Thyroid gland (tissue), 4 donors: ENCODE measurements at regions not wholly inside any gene's neighbourhood (a gene's known extent, or its start where the extent isn't known, plus 50 kb on each side); places are given as distances from the start of the nearest gene placed in this dataset.
A peak's percentile ranks its signal among the peaks of the same experiment; 100 is the strongest.

ENCODE experiments used
- DNase-seq, 2 donors: peaks; one replicate each; pipeline ENCODE4 v3.0.0-alpha.2; 2019
- H3K27ac ChIP-seq, 3 donors: fragments of 200-600 bp; sonication (generic); 1 replicate in 2 of 3; 2 replicates in 1 of 3; pipeline ENCODE4 v1.5.1; 2016 to 2019; ENCODE audit warnings: mild to moderate bottlenecking in 1 of 3, moderate library complexity in 1 of 3
- H3K27me3 ChIP-seq: fragments of 200-600 bp; sonication (generic); one replicate; pipeline ENCODE4 v1.5.1; 2019
- H3K36me3 ChIP-seq, 2 donors: fragments of 200-600 bp; sonication (generic); one replicate each; pipeline ENCODE4 v1.5.1; 2016 to 2019
- H3K4me1 ChIP-seq, 2 donors: fragments of 200-600 bp; sonication (generic); one replicate each; pipeline ENCODE4 v1.5.1; 2017 to 2019
- H3K4me3 ChIP-seq, 3 donors: fragments of 200-600 bp; sonication (generic); replicated peaks in 1 of 3; 1 replicate in 2 of 3; 2 replicates in 1 of 3; pipeline ENCODE4 v1.5.1; 2016; ENCODE audit warnings: mild to moderate bottlenecking in 1 of 3
- H3K9me3 ChIP-seq: fragments of 200-600 bp; sonication (generic); one replicate; pipeline ENCODE4 v1.5.1; 2017
- POLR2A ChIP-seq, 2 donors: fragments of 450-650 bp; IDR thresholded peaks; one replicate each; pipeline ENCODE4 v1.6.1; 2017; ENCODE audit warnings: antibody characterized with exemption in 2 of 2, mild to moderate bottlenecking in 2 of 2, moderate library complexity in 1 of 2
- WGBS, 2 donors: methylation state at CpG; one replicate each; pipeline ENCODE4 v1.1.5; 2017; 5-methylcytosine and 5-hydroxymethylcytosine counted together
- intact Hi-C: fragments of 100-400 bp; cut with DNase I; formaldehyde crosslinking; loops from one replicate; pipeline ENCODE4 v1.15.1; 2023
- TF ChIP-seq, protein P1 (sequence below), 6 experiments: fragments of 200-600 bp in 3 of 6; fragments of 450-650 bp in 3 of 6; sonication (generic) in 3 of 6; IDR thresholded peaks; one replicate each; pipeline ENCODE4 v1.5.1; 2016 to 2019; ENCODE audit warnings: antibody characterized with exemption in 6 of 6, mild to moderate bottlenecking in 2 of 6, inconsistent platforms in 1 of 6, moderate library complexity in 1 of 6

DNA sequence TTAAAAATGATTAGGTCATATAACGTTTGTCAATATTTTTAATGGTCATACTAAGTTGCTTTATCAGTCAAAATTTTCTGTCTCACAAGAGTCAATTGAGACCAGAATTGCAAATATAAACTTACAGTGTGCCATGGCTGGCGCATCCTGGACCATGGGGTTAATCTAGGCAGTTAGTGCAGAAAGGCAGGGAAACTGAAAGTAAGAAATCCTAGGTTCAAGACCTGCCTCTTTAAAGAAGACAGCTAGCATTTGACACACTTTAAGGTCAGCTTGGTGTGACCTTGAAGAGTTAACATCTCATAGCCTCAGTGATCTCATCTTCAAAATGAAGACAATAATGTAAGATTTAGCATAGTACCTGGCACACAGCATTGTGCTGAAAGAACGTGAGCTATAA is 210.0 kb upstream of the DAB1 start:
- no peak for DNase-seq
- Histone ChIP-seq H3K4me3 (no peak overlapping the region), H3K27ac (no peak overlapping the region), H3K4me1 (no peaks in the 10 kb centered on the region), H3K36me3 (no peaks in the 10 kb centered on the region), H3K9me3 (no peaks in the 10 kb centered on the region), H3K27me3 (no peaks in the 10 kb centered on the region)
- intact Hi-C loops: no loop called here
- WGBS, 2 donors: 84 to 87% methylated on average over 3 of the region's 3 CpGs
- no peak for TF ChIP-seq POLR2A (IDR thresholded peaks at IDR 0.05)
- TF ChIP-seq, protein P1, sequence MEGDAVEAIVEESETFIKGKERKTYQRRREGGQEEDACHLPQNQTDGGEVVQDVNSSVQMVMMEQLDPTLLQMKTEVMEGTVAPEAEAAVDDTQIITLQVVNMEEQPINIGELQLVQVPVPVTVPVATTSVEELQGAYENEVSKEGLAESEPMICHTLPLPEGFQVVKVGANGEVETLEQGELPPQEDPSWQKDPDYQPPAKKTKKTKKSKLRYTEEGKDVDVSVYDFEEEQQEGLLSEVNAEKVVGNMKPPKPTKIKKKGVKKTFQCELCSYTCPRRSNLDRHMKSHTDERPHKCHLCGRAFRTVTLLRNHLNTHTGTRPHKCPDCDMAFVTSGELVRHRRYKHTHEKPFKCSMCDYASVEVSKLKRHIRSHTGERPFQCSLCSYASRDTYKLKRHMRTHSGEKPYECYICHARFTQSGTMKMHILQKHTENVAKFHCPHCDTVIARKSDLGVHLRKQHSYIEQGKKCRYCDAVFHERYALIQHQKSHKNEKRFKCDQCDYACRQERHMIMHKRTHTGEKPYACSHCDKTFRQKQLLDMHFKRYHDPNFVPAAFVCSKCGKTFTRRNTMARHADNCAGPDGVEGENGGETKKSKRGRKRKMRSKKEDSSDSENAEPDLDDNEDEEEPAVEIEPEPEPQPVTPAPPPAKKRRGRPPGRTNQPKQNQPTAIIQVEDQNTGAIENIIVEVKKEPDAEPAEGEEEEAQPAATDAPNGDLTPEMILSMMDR (IDR thresholded peaks at IDR 0.05): no peak

GRCh38 chr1:57633056-57633455 is 209.2 kb upstream of the DAB1 start:
- no peaks in the 10 kb centered on the region for H3K4me1 ChIP-seq
- H3K36me3 ChIP-seq: no peaks in the 10 kb centered on the region
- DNase-seq: peak; percentile 13 to 30
- intact Hi-C loops: no loop called here
- no peak for TF ChIP-seq POLR2A (IDR thresholded peaks at IDR 0.05)
- TF ChIP-seq, protein P1 (IDR thresholded peaks at IDR 0.05): no peak
- H3K27me3 ChIP-seq: no peaks in the 10 kb centered on the region
- H3K9me3 ChIP-seq: no peaks in the 10 kb centered on the region
- 8 to 18% methylated on average over 4 of the region's 4 CpGs for WGBS, 2 donors
- H3K27ac ChIP-seq: no peak overlapping the region
- H3K4me3 ChIP-seq: no peak overlapping the region

GRCh38 chr1:57632401-57632800 is 208.5 kb upstream of the DAB1 start:
- 62 to 70% methylated on average over 3 of the region's 3 CpGs for WGBS, 2 donors
- no peak for DNase-seq
- H3K27me3 ChIP-seq: no peaks in the 10 kb centered on the region
- H3K27ac ChIP-seq: no peak overlapping the region
- no peak overlapping the region for H3K4me3 ChIP-seq
- no peaks in the 10 kb centered on the region for H3K4me1 ChIP-seq
- no peaks in the 10 kb centered on the region for H3K36me3 ChIP-seq
- H3K9me3 ChIP-seq: no peaks in the 10 kb centered on the region
- intact Hi-C loops: no loop called here
- TF ChIP-seq, protein P1 (IDR thresholded peaks at IDR 0.05): no peak
- no peak for TF ChIP-seq POLR2A (IDR thresholded peaks at IDR 0.05)

- intact Hi-C loops: no loop called here
- peaks cover 0 to 8% of the 10 kb centered on the region in 2 donors for H3K4me1 ChIP-seq
- DNase-seq: no peak
- no peaks in the 10 kb centered on the region for H3K9me3 ChIP-seq
- no peaks in the 10 kb centered on the region for H3K36me3 ChIP-seq
- TF ChIP-seq, protein P1 (IDR thresholded peaks at IDR 0.05): no peak
- TF ChIP-seq POLR2A (IDR thresholded peaks at IDR 0.05): no peak
- no peaks in the 10 kb centered on the region for H3K27me3 ChIP-seq
- H3K4me3 ChIP-seq: no peak overlapping the region
- no peak overlapping the region for H3K27ac ChIP-seq
Observed at GRCh38 chr1:57627612-57628011, 203.8 kb upstream of the DAB1 start.

DNA sequence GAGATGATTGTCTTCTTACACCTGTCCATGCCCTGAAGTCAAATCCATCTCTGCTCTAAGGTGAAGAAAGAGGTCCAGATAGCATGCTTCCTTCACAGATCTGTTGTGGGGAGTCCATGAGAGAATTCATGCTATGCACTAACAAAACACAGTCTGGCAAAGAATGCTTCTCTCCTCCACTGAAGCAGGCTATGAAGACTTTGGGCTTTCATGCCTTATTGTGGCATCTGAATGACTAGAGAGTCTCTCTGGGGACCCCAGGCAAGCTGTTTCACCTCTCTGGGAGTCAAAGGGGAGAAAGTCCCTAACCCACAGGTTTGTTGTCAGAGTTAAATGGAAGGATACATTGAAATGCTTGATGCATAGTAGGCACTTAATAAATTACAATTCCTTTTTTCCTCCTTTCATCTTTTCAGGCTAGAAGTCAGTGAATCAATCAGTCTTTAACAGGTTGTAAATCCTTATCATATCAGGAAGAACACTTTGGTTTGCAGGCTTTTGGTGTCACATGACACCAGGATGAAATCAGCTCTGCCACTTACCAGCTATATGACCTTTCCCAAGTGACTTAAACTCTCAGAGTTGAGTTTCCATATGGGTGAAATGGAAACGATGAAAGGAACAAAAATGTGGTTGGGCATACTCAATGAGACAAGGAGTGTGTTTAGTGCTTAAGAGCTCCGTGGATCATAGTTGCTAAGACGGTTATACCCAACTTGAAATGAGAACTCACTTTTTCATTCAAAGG is 200.1 kb upstream of the DAB1 start:
- TF ChIP-seq, protein P1 (IDR thresholded peaks at IDR 0.05): no peak
- no peak for TF ChIP-seq POLR2A (IDR thresholded peaks at IDR 0.05)
- H3K4me3 ChIP-seq: no peak overlapping the region
- intact Hi-C loops: no loop called here
- peaks cover 0 to 8% of the 10 kb centered on the region in 2 donors for H3K4me1 ChIP-seq
- no peaks in the 10 kb centered on the region for H3K9me3 ChIP-seq
- no peaks in the 10 kb centered on the region for H3K36me3 ChIP-seq
- DNase-seq: no peak
- WGBS, 2 donors: 43 to 57% methylated on average over 3 of the region's 3 CpGs
- no peaks in the 10 kb centered on the region for H3K27me3 ChIP-seq
- H3K27ac ChIP-seq: no peak overlapping the region
